ENCODE measurements at regions not wholly inside any gene's neighbourhood (a gene's known extent, or its start where the extent isn't known, plus 50 kb on each side); places are given as distances from the start of the nearest gene placed in this dataset.

DNA sequence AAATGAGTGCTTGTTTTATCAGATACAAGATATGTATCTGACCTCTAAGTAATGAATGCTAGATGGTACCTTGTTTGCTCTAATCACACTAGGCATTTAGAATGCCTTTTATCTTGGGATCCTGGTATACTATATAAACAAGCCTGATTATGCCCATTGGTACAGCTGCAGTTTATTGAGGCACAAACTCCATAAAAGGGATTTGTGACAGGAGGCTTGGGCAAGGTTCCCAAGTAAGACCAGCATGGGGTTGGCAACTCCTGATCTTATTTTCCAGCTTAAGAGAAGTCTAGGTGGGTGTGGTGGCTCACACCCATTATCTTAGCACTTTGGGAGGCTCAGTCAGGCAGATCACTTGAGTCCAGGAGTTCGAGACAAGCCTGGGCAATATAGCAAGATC lies 93.9 kb upstream of the DMRT1 start:
- POLR2A ChIA-PET, result no interaction called here

More for the DNA sequence above, 93.9 kb upstream of the DMRT1 start:
- no peaks in the 10 kb centered on the region for H3K27me3 ChIP-seq (ENCODE audit: insufficient read depth)
- no peaks in the 10 kb centered on the region; the same call in 1 of the 2 replicates for H3K79me2 ChIP-seq (ENCODE audit: insufficient read depth)
- no peaks in the 10 kb centered on the region for H4K20me1 ChIP-seq (ENCODE audit: insufficient read depth)
- no peak overlapping the region for H3K4me2 ChIP-seq
- CTCF ChIA-PET, result no interaction called here
- H3K36me3 ChIP-seq (replicated peaks in 1 of 2; ENCODE audit: control insufficient read depth in 1 of 2, insufficient read depth in 2 of 2, low read length in 1 of 2), result peaks cover 8 to 21% of the 10 kb centered on the region in 2 experiments
- no peak overlapping the region for H3K27ac ChIP-seq (ENCODE audit: low read depth in 2 of 2, low read length in 1 of 2)
- TF ChIP-seq GABPA (IDR thresholded peaks at IDR 0.05; ENCODE audit: low read depth) (no peak), FOXM1 (IDR thresholded peaks at IDR 0.05; ENCODE audit: low read depth) (no peak), YY1 (IDR thresholded peaks at IDR 0.05; ENCODE audit: low read depth) (no peak), RFX5 (IDR thresholded peaks at IDR 0.05; ENCODE audit: low read length) (no peak), NRF1 (IDR thresholded peaks at IDR 0.05; ENCODE audit: low read depth, low read length) (no peak), GATA2 (CRISPR knock-in tag; IDR thresholded peaks at IDR 0.05) (no peak), POLR2AphosphoS5 (IDR thresholded peaks at IDR 0.05; ENCODE audit: low read depth, low read length) (no peak), RAD21 (IDR thresholded peaks at IDR 0.05; ENCODE audit: low read length) (no peak), SIN3A (IDR thresholded peaks at IDR 0.05; ENCODE audit: borderline replicate concordance, low read depth, low read length) (no peak), FOSL2 (IDR thresholded peaks at IDR 0.05; ENCODE audit: borderline replicate concordance, low read depth) (no peak), SMC3 (IDR thresholded peaks at IDR 0.05; ENCODE audit: low read depth, low read length) (no peak), EZH2phosphoT487 (IDR thresholded peaks at IDR 0.05; ENCODE audit: borderline replicate concordance, low read depth) (no peak)
- TF ChIP-seq, protein P1, sequence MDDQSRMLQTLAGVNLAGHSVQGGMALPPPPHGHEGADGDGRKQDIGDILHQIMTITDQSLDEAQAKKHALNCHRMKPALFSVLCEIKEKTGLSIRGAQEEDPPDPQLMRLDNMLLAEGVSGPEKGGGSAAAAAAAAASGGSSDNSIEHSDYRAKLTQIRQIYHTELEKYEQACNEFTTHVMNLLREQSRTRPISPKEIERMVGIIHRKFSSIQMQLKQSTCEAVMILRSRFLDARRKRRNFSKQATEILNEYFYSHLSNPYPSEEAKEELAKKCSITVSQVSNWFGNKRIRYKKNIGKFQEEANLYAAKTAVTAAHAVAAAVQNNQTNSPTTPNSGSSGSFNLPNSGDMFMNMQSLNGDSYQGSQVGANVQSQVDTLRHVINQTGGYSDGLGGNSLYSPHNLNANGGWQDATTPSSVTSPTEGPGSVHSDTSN (IDR thresholded peaks at IDR 0.05), result no peak
- TF ChIP-seq, protein P2, sequence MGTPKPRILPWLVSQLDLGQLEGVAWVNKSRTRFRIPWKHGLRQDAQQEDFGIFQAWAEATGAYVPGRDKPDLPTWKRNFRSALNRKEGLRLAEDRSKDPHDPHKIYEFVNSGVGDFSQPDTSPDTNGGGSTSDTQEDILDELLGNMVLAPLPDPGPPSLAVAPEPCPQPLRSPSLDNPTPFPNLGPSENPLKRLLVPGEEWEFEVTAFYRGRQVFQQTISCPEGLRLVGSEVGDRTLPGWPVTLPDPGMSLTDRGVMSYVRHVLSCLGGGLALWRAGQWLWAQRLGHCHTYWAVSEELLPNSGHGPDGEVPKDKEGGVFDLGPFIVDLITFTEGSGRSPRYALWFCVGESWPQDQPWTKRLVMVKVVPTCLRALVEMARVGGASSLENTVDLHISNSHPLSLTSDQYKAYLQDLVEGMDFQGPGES (IDR thresholded peaks at IDR 0.05; ENCODE audit: low read depth, low read length), result no peak
- TF ChIP-seq, protein P3, sequence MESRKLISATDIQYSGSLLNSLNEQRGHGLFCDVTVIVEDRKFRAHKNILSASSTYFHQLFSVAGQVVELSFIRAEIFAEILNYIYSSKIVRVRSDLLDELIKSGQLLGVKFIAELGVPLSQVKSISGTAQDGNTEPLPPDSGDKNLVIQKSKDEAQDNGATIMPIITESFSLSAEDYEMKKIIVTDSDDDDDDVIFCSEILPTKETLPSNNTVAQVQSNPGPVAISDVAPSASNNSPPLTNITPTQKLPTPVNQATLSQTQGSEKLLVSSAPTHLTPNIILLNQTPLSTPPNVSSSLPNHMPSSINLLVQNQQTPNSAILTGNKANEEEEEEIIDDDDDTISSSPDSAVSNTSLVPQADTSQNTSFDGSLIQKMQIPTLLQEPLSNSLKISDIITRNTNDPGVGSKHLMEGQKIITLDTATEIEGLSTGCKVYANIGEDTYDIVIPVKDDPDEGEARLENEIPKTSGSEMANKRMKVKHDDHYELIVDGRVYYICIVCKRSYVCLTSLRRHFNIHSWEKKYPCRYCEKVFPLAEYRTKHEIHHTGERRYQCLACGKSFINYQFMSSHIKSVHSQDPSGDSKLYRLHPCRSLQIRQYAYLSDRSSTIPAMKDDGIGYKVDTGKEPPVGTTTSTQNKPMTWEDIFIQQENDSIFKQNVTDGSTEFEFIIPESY (IDR thresholded peaks at IDR 0.05; ENCODE audit: borderline replicate concordance, low read depth), result no peak
- TF ChIP-seq, protein P4, sequence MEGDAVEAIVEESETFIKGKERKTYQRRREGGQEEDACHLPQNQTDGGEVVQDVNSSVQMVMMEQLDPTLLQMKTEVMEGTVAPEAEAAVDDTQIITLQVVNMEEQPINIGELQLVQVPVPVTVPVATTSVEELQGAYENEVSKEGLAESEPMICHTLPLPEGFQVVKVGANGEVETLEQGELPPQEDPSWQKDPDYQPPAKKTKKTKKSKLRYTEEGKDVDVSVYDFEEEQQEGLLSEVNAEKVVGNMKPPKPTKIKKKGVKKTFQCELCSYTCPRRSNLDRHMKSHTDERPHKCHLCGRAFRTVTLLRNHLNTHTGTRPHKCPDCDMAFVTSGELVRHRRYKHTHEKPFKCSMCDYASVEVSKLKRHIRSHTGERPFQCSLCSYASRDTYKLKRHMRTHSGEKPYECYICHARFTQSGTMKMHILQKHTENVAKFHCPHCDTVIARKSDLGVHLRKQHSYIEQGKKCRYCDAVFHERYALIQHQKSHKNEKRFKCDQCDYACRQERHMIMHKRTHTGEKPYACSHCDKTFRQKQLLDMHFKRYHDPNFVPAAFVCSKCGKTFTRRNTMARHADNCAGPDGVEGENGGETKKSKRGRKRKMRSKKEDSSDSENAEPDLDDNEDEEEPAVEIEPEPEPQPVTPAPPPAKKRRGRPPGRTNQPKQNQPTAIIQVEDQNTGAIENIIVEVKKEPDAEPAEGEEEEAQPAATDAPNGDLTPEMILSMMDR (IDR thresholded peaks at IDR 0.05), result no peak
- TF ChIP-seq, protein P5, sequence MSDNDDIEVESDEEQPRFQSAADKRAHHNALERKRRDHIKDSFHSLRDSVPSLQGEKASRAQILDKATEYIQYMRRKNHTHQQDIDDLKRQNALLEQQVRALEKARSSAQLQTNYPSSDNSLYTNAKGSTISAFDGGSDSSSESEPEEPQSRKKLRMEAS (IDR thresholded peaks at IDR 0.05; ENCODE audit: low read depth), result no peak
- peaks cover 0 to 12% of the 10 kb centered on the region in 2 experiments; a peak in 1 of 4 replicates for H3K4me1 ChIP-seq (ENCODE audit: control insufficient read depth in 1 of 2, insufficient read depth in 2 of 2, low read depth in 1 of 2, low read length in 1 of 2)
- no peak overlapping the region for H2AFZ ChIP-seq (ENCODE audit: low read depth)
- H3F3A ChIP-seq (replicated peaks; ENCODE audit: insufficient read depth), result peaks cover 24% of the 10 kb centered on the region
- no peaks in the 10 kb centered on the region for H3K9me2 ChIP-seq
- 38% methylated on average over 1 of the region's 1 CpG for WGBS (ENCODE audit: low lambda C conversion rate)
- H3K4me3 ChIP-seq (ENCODE audit: low read depth in 2 of 2, low read length in 1 of 2), result no peak overlapping the region
- no peak for DNase-seq
- H3K9me3 ChIP-seq, result no peaks in the 10 kb centered on the region
- no peak overlapping the region for H3K9ac ChIP-seq

All from SK-N-SH (cell line).